Prostate gland (tissue), 2 donors: ENCODE measurements at regions not wholly inside any gene's neighbourhood (a gene's known extent, or its start where the extent isn't known, plus 50 kb on each side); places are given as distances from the start of the nearest gene placed in this dataset.

Experiments
- CTCF ChIP-seq, 4 experiments: fragments of 200-600 bp in 2 of 4; fragments of 450-650 bp in 2 of 4; sonication (generic) in 2 of 4; IDR thresholded peaks; 1 replicate in 3 of 4; 2 replicates in 1 of 4; pipeline ENCODE4 v1.5.1; 2016 to 2019; ENCODE audit warnings: antibody characterized with exemption in 4 of 4, mild to moderate bottlenecking in 2 of 4, moderate library complexity in 2 of 4
- POLR2A ChIP-seq: fragments of 450-650 bp; IDR thresholded peaks from one replicate; pipeline ENCODE4 v1.6.1; 2016; ENCODE audit warnings: antibody characterized with exemption, mild to moderate bottlenecking
- POLR2AphosphoS5 ChIP-seq: sonication (generic); formaldehyde crosslinking; IDR thresholded peaks from one replicate; pipeline ENCODE4 v1.6.1; 2017; ENCODE audit warnings: antibody characterized with exemption

GRCh38 chr11:92050305-92050704 lies 174.3 kb upstream of the FAT3 start:
- TF ChIP-seq POLR2A (no peak), CTCF (IDR thresholded peaks at IDR 0.05) (no peak), POLR2AphosphoS5 (no peak)
